ENCODE measurements at regions not wholly inside any gene's neighbourhood (a gene's known extent, or its start where the extent isn't known, plus 50 kb on each side); places are given as distances from the start of the nearest gene placed in this dataset.

DNA sequence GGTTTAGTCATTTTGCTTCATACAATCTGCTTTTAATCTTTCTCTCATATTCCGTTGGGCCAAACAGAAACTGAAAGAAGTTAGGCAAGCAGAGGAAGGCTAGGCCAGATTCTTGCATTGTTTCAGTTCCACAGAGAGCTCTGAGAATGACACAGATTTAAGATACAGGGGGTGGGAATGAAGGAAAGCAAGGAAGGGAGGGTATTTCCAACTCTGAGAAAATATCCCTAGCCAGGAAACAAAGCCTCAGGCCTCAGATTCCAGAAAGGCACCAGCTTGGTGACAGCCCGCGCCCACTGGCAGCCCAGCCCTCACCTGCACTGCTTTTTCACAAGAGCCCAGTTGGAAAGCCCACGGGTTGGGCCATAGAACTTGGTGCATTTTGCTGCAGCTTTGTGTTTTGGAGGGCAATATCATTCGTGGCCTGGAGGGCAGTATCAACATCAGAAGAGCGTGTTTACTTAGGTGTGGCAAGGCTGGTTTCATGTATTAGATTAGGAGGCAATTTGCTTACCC is 63.5 kb downstream of the ENC1 start:
- TF ChIP-seq TAF1 (IDR thresholded peaks at IDR 0.05; ENCODE audit: borderline replicate concordance, low read depth, low read length) (no peak), POLR2AphosphoS5 (IDR thresholded peaks at IDR 0.05; ENCODE audit: low read depth, low read length) (no peak), POLR2A (IDR thresholded peaks at IDR 0.05; ENCODE audit: low read depth, low read length) (no peak)
- peak; percentile 37 for DNase-seq (ENCODE audit: insufficient read length)
- peak; percentile 89 for FAIRE-seq

DNA sequence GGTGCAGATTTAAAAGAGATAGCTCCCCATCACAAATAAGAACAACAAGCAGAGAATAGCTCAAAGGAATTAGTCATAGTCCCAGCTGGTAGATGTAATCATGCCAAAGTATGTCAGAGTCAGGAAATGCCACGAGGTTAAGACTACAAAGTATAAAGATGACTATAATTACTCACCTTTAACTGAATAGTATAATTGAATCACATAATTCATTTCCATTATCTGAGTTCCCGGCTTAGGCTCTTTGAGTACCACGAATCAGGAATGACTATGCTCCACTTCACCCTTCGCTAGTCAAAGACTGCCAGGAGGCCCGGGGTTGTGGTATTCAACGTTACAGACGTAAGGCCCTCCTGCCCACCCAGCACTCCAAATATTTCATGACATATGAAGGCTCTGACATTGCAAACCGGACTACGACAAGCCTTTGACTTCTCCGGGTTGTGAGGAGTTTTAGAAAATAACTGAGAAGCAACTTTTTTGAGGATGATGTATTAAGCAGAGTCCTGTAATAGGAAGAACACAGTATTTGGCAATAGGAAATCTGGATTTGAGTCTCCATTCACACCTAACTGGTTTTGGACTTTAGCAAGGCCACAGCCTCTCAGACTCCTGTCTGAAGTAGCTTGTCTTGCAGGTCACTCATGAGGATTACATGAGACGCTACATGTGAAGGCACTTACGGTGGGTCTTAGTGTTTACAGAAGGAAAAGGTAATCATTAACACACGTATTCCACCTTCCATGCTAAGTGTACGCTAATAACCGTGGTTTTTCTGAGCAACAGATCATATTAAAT is 64.6 kb downstream of the ENC1 start:
- TF ChIP-seq POLR2AphosphoS5 (IDR thresholded peaks at IDR 0.05; ENCODE audit: low read depth, low read length) = no peak
- FAIRE-seq (peak; percentile 21), DNase-seq (ENCODE audit: insufficient read length) (no peak)

DNA sequence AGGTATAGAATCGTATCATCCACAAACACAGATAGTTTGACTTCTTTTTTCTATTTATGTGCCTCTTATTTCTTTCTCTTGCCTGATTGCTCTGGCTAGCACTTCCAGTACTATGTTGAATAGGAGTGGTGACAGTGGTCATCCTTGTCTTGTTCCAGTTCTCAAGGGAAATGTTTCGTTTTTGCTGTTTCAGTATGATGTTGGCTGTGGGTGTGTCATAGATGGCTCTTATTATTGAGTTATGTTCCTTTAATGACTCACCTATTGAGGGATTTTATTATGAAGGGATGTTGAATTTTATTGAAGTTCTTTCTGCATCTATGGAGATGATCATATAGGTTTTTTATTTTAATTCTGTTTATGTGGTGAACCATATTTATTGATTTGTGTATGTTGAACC is 70.3 kb downstream of the ENC1 start:
- no peak for DNase-seq (ENCODE audit: insufficient read length)
- TF ChIP-seq TAF1 (IDR thresholded peaks at IDR 0.05; ENCODE audit: borderline replicate concordance, low read depth, low read length) (no peak), POLR2AphosphoS5 (IDR thresholded peaks at IDR 0.05; ENCODE audit: low read depth, low read length) (no peak), POLR2A (IDR thresholded peaks at IDR 0.05; ENCODE audit: low read depth, low read length) (no peak)
- FAIRE-seq = no peak

GRCh38 chr5:74567411-74567995 is 73.0 kb downstream of the ENC1 start:
- no peak for DNase-seq (ENCODE audit: insufficient read length)
- TF ChIP-seq POLR2A (IDR thresholded peaks at IDR 0.05; ENCODE audit: low read depth, low read length) (no peak), TAF1 (IDR thresholded peaks at IDR 0.05; ENCODE audit: borderline replicate concordance, low read depth, low read length) (no peak), POLR2AphosphoS5 (IDR thresholded peaks at IDR 0.05; ENCODE audit: low read depth, low read length) (no peak)
- no peak for FAIRE-seq

GRCh38 chr5:74562122-74562521 is 78.4 kb downstream of the ENC1 start:
- DNase-seq (ENCODE audit: insufficient read length) (no peak), FAIRE-seq (no peak)
- no peak for TF ChIP-seq TAF1 (IDR thresholded peaks at IDR 0.05; ENCODE audit: borderline replicate concordance, low read depth, low read length)
- TF ChIP-seq POLR2A (IDR thresholded peaks at IDR 0.05; ENCODE audit: low read depth, low read length) = no peak
- no peak for TF ChIP-seq POLR2AphosphoS5 (IDR thresholded peaks at IDR 0.05; ENCODE audit: low read depth, low read length)

GRCh38 chr5:74560245-74560644 is 80.3 kb downstream of the ENC1 start:
- FAIRE-seq = no peak
- DNase-seq (ENCODE audit: insufficient read length) = no peak

GRCh38 chr5:74556631-74557595 is 83.6 kb downstream of the ENC1 start:
- DNase-seq (ENCODE audit: insufficient read length) = no peak
- TF ChIP-seq POLR2AphosphoS5 (IDR thresholded peaks at IDR 0.05; ENCODE audit: low read depth, low read length) (no peak), POLR2A (IDR thresholded peaks at IDR 0.05; ENCODE audit: low read depth, low read length) (no peak), TAF1 (IDR thresholded peaks at IDR 0.05; ENCODE audit: borderline replicate concordance, low read depth, low read length) (no peak)

More at GRCh38 chr5:74560245-74560644, 80.3 kb downstream of the ENC1 start:
- TF ChIP-seq TAF1 (IDR thresholded peaks at IDR 0.05; ENCODE audit: borderline replicate concordance, low read depth, low read length) (no peak), POLR2A (IDR thresholded peaks at IDR 0.05; ENCODE audit: low read depth, low read length) (no peak), POLR2AphosphoS5 (IDR thresholded peaks at IDR 0.05; ENCODE audit: low read depth, low read length) (no peak)

GRCh38 chr5:74556006-74556405 is 84.5 kb downstream of the ENC1 start:
- DNase-seq (ENCODE audit: insufficient read length) = no peak
- no peak for TF ChIP-seq TAF1 (IDR thresholded peaks at IDR 0.05; ENCODE audit: borderline replicate concordance, low read depth, low read length)
- TF ChIP-seq POLR2A (IDR thresholded peaks at IDR 0.05; ENCODE audit: low read depth, low read length) = no peak
- no peak for TF ChIP-seq POLR2AphosphoS5 (IDR thresholded peaks at IDR 0.05; ENCODE audit: low read depth, low read length)
- FAIRE-seq = no peak

More at GRCh38 chr5:74556631-74557595, 83.6 kb downstream of the ENC1 start:
- FAIRE-seq = no peak

- DNase-seq (ENCODE audit: insufficient read length) = no peak
- no peak for FAIRE-seq
Measured at GRCh38 chr5:74552101-74552500, 88.4 kb downstream of the ENC1 start.

GRCh38 chr5:74550927-74551326 is 89.6 kb downstream of the ENC1 start:
- FAIRE-seq = no peak
- no peak for DNase-seq (ENCODE audit: insufficient read length)
- no peak for TF ChIP-seq POLR2AphosphoS5 (IDR thresholded peaks at IDR 0.05; ENCODE audit: low read depth, low read length)
- no peak for TF ChIP-seq POLR2A (IDR thresholded peaks at IDR 0.05; ENCODE audit: low read depth, low read length)

More at GRCh38 chr5:74552101-74552500, 88.4 kb downstream of the ENC1 start:
- TF ChIP-seq POLR2AphosphoS5 (IDR thresholded peaks at IDR 0.05; ENCODE audit: low read depth, low read length) (no peak), TAF1 (IDR thresholded peaks at IDR 0.05; ENCODE audit: borderline replicate concordance, low read depth, low read length) (no peak), POLR2A (IDR thresholded peaks at IDR 0.05; ENCODE audit: low read depth, low read length) (no peak)

- DNase-seq (ENCODE audit: insufficient read length) (no peak), FAIRE-seq (no peak)
- no peak for TF ChIP-seq POLR2AphosphoS5 (IDR thresholded peaks at IDR 0.05; ENCODE audit: low read depth, low read length)
- TF ChIP-seq TAF1 (IDR thresholded peaks at IDR 0.05; ENCODE audit: borderline replicate concordance, low read depth, low read length) = no peak
Measured at GRCh38 chr5:74549384-74549783, 91.1 kb downstream of the ENC1 start.
